Stimulated activated naive CD8-positive, alpha-beta T cell treated with anti-CD3 and anti-CD28 coated beads, Interleukin-15, Interleukin-2, amounts not matched to agents 100 U/mL and 50 U/mL, for 24 hours (primary cell): ENCODE measurements at regions not wholly inside any gene's neighbourhood (a gene's known extent, or its start where the extent isn't known, plus 50 kb on each side); places are given as distances from the start of the nearest gene placed in this dataset.

Experiments used
- ATAC-seq: fragments of 150-1000 bp; cut with Tn5 transposase; one replicate; pipeline ENCODE4 v1.10.0; 2021
- DNase-seq: peaks from one replicate; pipeline ENCODE4 v3.0.0; 2021

GRCh38 chr3:29057326-29057725 is 223.5 kb upstream of the RBMS3 start:
- ATAC-seq = no peak
- DNase-seq = no peak

DNA sequence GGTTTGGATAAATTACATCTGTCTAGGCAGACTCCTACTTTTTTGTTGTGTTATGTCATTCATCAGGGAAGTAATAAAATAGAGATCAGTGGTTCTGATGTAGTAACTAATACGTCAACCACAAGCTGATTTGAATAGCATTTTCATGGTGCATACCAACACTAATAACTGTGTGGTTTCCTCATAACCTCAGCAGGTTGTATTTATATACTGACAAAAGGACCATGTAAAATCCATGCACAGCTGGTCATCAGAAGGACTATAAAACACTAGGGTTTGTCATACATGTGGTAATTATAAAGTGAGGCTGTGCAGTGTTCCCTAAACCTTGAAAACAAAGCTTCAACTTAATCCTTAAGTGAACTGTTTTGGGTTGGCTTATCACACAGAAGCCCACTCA is 216.8 kb upstream of the RBMS3 start:
- no peak for DNase-seq
- ATAC-seq = no peak

- DNase-seq (no peak), ATAC-seq (no peak)
These were observed 215.6 kb upstream of the RBMS3 start for GRCh38 chr3:29065211-29065785.

GRCh38 chr3:29067007-29067406 is 213.9 kb upstream of the RBMS3 start:
- DNase-seq = no peak
- ATAC-seq = no peak

- DNase-seq = no peak
- no peak for ATAC-seq
These were observed 209.8 kb upstream of the RBMS3 start for GRCh38 chr3:29070959-29071634.

DNA sequence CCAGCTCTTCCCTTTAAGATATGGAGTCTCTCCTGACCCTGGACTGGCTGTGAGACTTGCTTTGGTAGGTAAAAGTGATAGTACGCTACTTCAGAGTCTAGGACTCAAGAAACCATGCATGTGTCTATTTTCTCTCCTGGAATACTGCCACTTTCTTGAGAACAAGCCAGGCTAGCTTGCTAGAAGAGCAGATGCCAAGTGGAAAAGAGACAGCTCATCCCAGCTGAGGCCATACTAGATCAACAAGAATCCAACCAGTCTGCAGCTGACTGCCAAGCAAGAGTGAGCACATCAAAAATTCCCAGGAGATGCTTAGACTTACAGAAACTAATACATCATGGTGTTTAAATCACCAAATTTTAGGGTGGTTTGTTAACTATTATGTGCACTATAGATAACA is 208.3 kb upstream of the RBMS3 start:
- no peak for ATAC-seq
- no peak for DNase-seq

DNA sequence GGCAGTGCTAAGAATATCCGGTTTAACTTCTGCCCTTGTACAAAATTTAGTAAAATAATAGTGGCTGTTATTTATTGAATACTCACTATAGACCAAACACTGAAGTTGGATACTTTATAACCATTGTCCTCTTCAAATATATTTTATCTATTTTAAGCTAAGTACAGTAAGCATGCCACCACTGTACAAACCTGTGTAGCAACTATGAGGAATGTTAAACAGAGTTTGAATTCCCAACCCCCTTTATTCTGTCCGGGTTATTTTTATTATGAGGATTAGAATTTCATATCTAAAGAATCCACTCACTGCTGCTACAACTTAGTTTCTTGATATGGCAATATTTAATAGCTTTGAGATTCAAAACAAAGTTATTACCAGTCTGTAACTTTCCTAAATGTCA is 203.5 kb upstream of the RBMS3 start:
- ATAC-seq (no peak), DNase-seq (no peak)

DNA sequence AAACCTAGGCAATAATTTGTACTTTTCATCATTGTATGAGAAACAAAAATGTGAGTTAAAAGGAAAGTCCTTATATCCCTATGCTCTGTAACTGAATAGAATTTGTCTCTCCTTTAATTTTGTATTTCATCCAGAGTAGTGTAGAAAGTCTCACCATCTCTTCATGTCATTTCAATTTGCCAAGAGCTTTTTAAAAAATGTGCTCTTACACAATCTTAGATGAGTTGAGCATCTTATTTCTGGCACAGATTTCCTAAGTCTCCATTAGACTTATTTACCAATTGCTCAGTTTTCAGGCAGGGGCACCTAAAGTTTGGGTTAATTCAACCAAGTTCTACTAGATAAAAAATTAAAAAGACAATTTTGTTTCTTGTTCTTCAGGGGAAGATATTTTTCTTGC is 201.5 kb upstream of the RBMS3 start:
- ATAC-seq (no peak), DNase-seq (no peak)

DNA sequence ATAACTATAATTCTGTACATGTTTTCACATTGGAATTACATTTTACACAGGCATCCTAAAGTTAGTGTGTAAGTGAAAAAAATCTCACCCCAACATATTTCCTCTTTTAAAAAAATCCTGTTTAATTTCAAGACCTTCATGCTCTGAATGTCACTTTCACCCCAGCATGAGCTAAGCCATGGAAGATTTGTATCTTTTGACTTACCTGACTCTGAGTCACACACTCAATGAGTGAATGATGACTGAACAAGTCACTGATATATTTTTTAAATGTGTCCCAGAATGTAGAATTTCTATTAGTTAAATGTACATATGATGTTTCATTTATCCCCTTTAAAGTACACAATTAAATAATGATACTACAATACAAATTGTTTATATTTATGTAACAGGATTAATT is 199.9 kb upstream of the RBMS3 start:
- DNase-seq (no peak), ATAC-seq (no peak)

- no peak for ATAC-seq
- no peak for DNase-seq
These were observed 197.8 kb upstream of the RBMS3 start for GRCh38 chr3:29083081-29083480.

- DNase-seq (no peak), ATAC-seq (no peak)
These were observed 197.2 kb upstream of the RBMS3 start for GRCh38 chr3:29083676-29084075.

GRCh38 chr3:29088579-29088978 is 192.3 kb upstream of the RBMS3 start:
- no peak for ATAC-seq
- DNase-seq = no peak

DNA sequence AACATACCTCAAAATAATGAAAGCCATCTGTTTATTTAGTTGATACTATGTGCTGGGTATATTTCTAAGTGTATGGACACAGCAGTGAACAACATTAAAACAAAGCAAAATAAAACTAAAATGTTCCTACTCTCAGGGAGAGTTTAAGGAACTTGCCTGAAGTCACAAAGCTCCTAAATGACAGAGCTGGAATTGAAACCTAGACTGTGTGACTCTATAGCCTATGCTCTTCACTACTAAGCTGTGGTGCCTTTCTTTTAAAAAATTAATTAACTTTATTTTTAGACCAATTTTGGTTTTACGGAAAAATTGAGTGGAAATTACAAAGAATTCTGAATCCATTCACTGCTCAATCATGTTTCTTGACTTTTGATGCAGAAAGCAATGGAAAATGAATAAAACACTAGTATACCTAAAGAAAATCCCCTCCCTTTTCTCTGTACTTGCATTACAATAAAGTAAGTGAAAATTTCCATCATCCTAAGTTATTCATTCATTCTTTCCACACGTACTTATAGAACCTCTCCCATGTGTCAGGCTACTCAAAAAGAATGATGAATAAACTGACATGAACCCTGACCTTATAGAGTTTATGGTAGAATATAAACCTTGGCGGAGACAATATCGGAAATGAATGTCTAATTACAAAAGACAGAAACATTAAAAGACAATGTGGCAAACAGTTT is 189.8 kb upstream of the RBMS3 start:
- DNase-seq (no peak), ATAC-seq (peak; percentile 81)

DNA sequence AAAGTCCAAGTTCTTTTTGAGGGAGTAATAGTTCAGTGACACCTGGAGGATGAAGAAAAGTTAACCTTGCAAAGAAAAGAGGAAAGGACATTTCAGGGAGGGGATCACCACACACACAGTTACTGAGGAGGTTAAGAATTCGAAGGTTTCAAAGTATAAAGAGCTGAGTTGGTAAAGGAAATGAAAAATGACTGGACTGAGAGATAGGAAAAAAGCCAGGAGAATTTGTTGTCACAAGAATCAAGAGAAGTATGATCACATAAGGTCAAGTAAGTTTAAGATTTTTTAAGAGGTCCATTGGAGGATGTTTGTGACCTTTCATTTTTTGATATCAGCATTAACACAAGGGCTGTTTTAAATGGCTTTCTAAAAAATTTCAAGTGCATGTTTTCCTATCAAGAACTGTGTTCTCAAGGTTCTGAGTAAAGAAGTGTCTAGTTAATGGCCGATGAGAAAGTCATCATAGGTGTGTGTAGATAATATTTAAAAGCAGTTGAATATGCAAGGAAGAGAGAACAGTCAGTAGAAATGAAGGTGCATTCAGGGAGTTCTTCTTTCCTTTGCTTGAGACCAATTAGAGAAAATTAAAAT is 189.2 kb upstream of the RBMS3 start:
- ATAC-seq = peak; percentile 28
- no peak for DNase-seq

GRCh38 chr3:29092348-29092747 is 188.5 kb upstream of the RBMS3 start:
- no peak for ATAC-seq
- no peak for DNase-seq

- no peak for ATAC-seq
- DNase-seq = no peak
These were observed 181.6 kb upstream of the RBMS3 start for GRCh38 chr3:29099296-29099695.

GRCh38 chr3:29099775-29100174 is 181.1 kb upstream of the RBMS3 start:
- DNase-seq (no peak), ATAC-seq (no peak)

GRCh38 chr3:29100292-29100691 is 180.6 kb upstream of the RBMS3 start:
- no peak for DNase-seq
- no peak for ATAC-seq

DNA sequence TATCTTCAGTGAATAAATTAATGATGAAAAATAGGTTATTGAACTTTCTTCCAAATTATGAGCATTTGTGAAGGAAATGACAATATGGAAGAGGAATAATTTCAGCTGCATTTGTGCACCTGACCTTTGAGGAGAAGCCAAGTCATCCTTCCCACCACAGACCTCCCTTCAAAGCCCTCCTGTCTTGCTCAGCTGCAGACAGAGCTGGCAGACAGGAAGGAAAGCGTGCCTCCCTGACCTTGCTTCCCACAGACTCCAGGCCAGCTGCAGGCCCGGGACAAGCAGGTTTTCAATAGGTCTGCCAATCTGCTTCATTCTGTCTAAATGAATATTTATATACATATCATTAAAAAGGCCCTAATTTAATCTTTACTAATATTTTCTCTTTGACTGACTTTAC is 152.9 kb upstream of the RBMS3 start:
- ATAC-seq = no peak
- DNase-seq = no peak

DNA sequence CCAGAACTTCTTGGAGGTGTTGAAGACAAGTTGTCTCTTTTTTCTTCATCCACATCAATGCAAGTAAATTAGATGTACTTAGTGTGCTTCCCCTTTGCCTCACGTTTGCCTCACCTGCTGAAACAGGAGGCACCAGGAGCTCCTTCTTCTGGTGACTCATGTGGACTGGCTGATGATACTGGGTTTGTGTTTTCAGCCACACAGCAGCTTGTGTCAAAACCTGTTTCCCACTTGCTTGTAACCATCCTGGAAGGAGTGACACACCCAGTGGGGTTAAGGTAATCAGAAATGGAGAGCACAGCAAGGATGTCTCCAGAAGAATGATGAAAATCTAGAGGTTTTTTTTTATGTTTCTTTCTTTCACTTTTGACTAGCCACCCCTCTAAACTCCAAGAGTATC is 143.3 kb upstream of the RBMS3 start:
- DNase-seq = no peak
- peak; percentile 74 for ATAC-seq

DNA sequence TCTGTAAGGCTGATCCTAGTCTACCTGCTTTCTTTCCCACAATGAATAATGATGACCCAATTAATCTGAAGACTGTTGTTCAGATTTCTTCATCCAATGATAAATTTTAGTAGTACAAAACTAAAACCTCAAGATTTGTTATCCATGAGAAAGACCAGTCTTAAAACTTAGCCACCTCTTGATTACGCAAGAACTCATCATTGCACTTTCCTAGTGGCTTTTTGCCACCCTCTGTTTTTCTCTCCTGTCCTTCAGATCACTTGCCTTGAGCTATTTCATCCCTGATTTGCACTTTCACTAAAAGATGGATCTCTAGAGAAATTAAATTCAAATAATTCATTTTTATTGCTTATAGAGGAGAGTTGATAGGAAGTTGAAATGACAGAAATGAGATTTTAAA is 142.7 kb upstream of the RBMS3 start:
- ATAC-seq (no peak), DNase-seq (no peak)

GRCh38 chr3:29140666-29141065 is 140.2 kb upstream of the RBMS3 start:
- no peak for DNase-seq
- peak; percentile 30 for ATAC-seq

- ATAC-seq (no peak), DNase-seq (no peak)
These were observed 139.5 kb upstream of the RBMS3 start for GRCh38 chr3:29141197-29141917.
